ENCODE measurements at regions not wholly inside any gene's neighbourhood (a gene's known extent, or its start where the extent isn't known, plus 50 kb on each side); places are given as distances from the start of the nearest gene placed in this dataset.

DNA sequence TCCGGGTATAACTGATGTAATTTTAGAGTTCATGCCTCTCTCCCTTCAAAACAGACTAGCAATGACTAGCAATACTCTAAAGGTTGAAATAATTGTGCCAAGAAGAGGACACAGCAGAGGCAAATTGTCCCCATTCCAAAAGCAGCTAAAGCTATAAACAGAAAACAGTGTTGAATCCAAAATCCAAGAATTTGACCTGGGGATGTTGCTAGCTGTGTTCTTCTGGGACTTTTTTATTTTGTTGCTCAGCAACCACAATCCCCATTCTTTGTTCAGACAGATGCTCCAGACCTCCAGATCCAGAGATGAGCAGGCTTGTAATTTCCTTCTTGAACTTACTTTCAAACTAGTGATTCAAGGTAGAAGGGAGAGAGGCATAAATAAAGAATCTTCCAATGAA, 191.5 kb downstream of the FOXB1 start:
- TF ChIP-seq, protein P1, sequence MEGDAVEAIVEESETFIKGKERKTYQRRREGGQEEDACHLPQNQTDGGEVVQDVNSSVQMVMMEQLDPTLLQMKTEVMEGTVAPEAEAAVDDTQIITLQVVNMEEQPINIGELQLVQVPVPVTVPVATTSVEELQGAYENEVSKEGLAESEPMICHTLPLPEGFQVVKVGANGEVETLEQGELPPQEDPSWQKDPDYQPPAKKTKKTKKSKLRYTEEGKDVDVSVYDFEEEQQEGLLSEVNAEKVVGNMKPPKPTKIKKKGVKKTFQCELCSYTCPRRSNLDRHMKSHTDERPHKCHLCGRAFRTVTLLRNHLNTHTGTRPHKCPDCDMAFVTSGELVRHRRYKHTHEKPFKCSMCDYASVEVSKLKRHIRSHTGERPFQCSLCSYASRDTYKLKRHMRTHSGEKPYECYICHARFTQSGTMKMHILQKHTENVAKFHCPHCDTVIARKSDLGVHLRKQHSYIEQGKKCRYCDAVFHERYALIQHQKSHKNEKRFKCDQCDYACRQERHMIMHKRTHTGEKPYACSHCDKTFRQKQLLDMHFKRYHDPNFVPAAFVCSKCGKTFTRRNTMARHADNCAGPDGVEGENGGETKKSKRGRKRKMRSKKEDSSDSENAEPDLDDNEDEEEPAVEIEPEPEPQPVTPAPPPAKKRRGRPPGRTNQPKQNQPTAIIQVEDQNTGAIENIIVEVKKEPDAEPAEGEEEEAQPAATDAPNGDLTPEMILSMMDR (IDR thresholded peaks at IDR 0.05; ENCODE audit: low read depth, low read length): no peak
- TF ChIP-seq MYC (IDR thresholded peaks at IDR 0.05; ENCODE audit: low read depth, low read length) (no peak), POLR2A (IDR thresholded peaks at IDR 0.05; ENCODE audit: extremely low read depth, insufficient read length) (no peak)
- TF ChIP-seq, protein P2, sequence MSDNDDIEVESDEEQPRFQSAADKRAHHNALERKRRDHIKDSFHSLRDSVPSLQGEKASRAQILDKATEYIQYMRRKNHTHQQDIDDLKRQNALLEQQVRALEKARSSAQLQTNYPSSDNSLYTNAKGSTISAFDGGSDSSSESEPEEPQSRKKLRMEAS (IDR thresholded peaks at IDR 0.05; ENCODE audit: low read depth, low read length): no peak
